GM19372 (cell line): ENCODE measurements at regions not wholly inside any gene's neighbourhood (a gene's known extent, or its start where the extent isn't known, plus 50 kb on each side); places are given as distances from the start of the nearest gene placed in this dataset.

ENCODE experiments used
- ATAC-seq: cut with Tn5 transposase; IDR thresholded peaks from one replicate; pipeline ENCODE4 v1.9.1; 2021; ENCODE audit warnings: mild to moderate bottlenecking, low read depth, moderate library complexity; ENCODE audit not compliant: unreplicated experiment

GRCh38 chr2:128380061-128380889 lies 61.6 kb upstream of the HS6ST1 start:
- ATAC-seq: no peak

GRCh38 chr2:128380961-128381938 lies 62.6 kb upstream of the HS6ST1 start:
- ATAC-seq: no peak

- no peak for ATAC-seq
Observed at GRCh38 chr2:128384446-128384845, 65.8 kb upstream of the HS6ST1 start.

GRCh38 chr2:128384956-128385355 lies 66.3 kb upstream of the HS6ST1 start:
- no peak for ATAC-seq

GRCh38 chr2:128385365-128385764 lies 66.7 kb upstream of the HS6ST1 start:
- ATAC-seq: no peak

GRCh38 chr2:128386066-128386465 lies 67.4 kb upstream of the HS6ST1 start:
- no peak for ATAC-seq

- ATAC-seq: no peak
Observed at GRCh38 chr2:128388499-128388941, 69.9 kb upstream of the HS6ST1 start.

GRCh38 chr2:128389388-128390086 lies 70.9 kb upstream of the HS6ST1 start:
- ATAC-seq: no peak

- no peak for ATAC-seq
Observed at GRCh38 chr2:128390256-128390990, 71.8 kb upstream of the HS6ST1 start.

GRCh38 chr2:128390991-128391630 lies 72.4 kb upstream of the HS6ST1 start:
- ATAC-seq: no peak

- ATAC-seq: no peak
Observed at GRCh38 chr2:128391679-128392078, 73.0 kb upstream of the HS6ST1 start.

- no peak for ATAC-seq
Observed at GRCh38 chr2:128392207-128392606, 73.5 kb upstream of the HS6ST1 start.

- ATAC-seq: no peak
Observed at GRCh38 chr2:128394007-128394730, 75.5 kb upstream of the HS6ST1 start.

GRCh38 chr2:128395196-128395595 lies 76.5 kb upstream of the HS6ST1 start:
- no peak for ATAC-seq

GRCh38 chr2:128395640-128396499 lies 77.2 kb upstream of the HS6ST1 start:
- ATAC-seq: no peak

- ATAC-seq: no peak
Observed at GRCh38 chr2:128396500-128396891, 77.8 kb upstream of the HS6ST1 start.

GRCh38 chr2:128396946-128397345 lies 78.3 kb upstream of the HS6ST1 start:
- no peak for ATAC-seq

GRCh38 chr2:128399256-128399655 lies 80.6 kb upstream of the HS6ST1 start:
- ATAC-seq: no peak
